ENCODE measurements at regions not wholly inside any gene's neighbourhood (a gene's known extent, or its start where the extent isn't known, plus 50 kb on each side); places are given as distances from the start of the nearest gene placed in this dataset.

DNA sequence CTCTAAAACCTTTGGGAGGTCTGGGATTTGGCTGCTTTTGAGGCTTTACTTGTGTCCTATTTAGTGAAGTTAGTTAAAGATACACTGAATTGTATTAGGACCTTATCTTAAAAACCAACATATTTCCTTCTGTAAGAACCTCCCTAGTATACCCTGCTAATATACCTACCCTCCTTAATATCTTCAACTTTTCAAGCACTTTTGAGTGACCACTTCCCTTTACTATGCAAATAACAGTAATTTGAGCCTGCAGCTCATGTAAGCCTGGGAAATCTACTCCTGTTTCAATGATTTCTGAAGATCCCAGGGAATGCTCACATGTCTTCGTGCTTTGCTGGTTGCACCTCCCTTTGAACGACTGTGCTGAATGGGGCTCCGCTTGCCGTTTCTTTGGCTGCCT is 358.5 kb downstream of the YTHDC2 start:
- H3K9me3 ChIP-seq (ENCODE audit: insufficient read depth, low read length) = no peaks in the 10 kb centered on the region
- no peak overlapping the region for H3K9ac ChIP-seq (ENCODE audit: low read length)
- no peak overlapping the region for H3K4me2 ChIP-seq (ENCODE audit: low read length)
- H3K27me3 ChIP-seq (ENCODE audit: low read depth, low read length) = no peaks in the 10 kb centered on the region
- H4K20me1 ChIP-seq (ENCODE audit: insufficient read depth, low read length) = no peaks in the 10 kb centered on the region
- H3K79me2 ChIP-seq (ENCODE audit: low read length) = no peaks in the 10 kb centered on the region
- H3K36me3 ChIP-seq (replicated peaks; ENCODE audit: low read depth, low read length) = no peaks in the 10 kb centered on the region
- H2AFZ ChIP-seq (ENCODE audit: low read depth, low read length) = no peak overlapping the region
- TF ChIP-seq, protein P1, sequence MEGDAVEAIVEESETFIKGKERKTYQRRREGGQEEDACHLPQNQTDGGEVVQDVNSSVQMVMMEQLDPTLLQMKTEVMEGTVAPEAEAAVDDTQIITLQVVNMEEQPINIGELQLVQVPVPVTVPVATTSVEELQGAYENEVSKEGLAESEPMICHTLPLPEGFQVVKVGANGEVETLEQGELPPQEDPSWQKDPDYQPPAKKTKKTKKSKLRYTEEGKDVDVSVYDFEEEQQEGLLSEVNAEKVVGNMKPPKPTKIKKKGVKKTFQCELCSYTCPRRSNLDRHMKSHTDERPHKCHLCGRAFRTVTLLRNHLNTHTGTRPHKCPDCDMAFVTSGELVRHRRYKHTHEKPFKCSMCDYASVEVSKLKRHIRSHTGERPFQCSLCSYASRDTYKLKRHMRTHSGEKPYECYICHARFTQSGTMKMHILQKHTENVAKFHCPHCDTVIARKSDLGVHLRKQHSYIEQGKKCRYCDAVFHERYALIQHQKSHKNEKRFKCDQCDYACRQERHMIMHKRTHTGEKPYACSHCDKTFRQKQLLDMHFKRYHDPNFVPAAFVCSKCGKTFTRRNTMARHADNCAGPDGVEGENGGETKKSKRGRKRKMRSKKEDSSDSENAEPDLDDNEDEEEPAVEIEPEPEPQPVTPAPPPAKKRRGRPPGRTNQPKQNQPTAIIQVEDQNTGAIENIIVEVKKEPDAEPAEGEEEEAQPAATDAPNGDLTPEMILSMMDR (IDR thresholded peaks at IDR 0.05; ENCODE audit: low read depth, low read length) = no peak
- TF ChIP-seq EZH2phosphoT487 (IDR thresholded peaks at IDR 0.05; ENCODE audit: low read depth) = no peak
- no peak overlapping the region for H3K27ac ChIP-seq (ENCODE audit: low read length)
- no peak overlapping the region for H3K4me3 ChIP-seq (ENCODE audit: low read length)
- no peaks in the 10 kb centered on the region for H3K4me1 ChIP-seq (ENCODE audit: low read length)

DNA sequence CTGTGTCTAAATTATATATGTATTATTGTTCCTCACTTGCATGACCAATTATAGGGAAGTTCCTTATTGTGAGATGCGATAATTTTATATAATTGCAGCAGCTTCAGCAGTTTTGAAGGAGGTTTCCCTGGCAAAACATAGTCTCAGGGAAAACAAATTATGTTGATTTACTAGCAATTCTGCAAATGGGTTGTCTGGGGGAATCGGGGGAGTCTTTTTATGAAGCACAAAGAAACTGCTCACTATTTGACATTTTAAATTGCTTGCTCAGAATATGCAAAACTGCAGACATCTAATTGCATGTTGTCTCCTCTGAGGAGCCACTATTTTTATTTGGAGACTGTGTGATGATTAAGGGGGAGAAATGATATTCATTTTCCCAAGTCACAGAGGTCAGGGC is 361.6 kb downstream of the YTHDC2 start:
- H3K9ac ChIP-seq (ENCODE audit: low read length) = no peak overlapping the region
- TF ChIP-seq, protein P1 (IDR thresholded peaks at IDR 0.05; ENCODE audit: low read depth, low read length) = no peak
- TF ChIP-seq EZH2phosphoT487 (IDR thresholded peaks at IDR 0.05; ENCODE audit: low read depth) = no peak
- no peaks in the 10 kb centered on the region for H4K20me1 ChIP-seq (ENCODE audit: insufficient read depth, low read length)
- H3K27ac ChIP-seq (ENCODE audit: low read length) = no peak overlapping the region
- no peak overlapping the region for H3K4me2 ChIP-seq (ENCODE audit: low read length)
- H3K4me3 ChIP-seq (ENCODE audit: low read length) = no peak overlapping the region
- H3K79me2 ChIP-seq (ENCODE audit: low read length) = no peaks in the 10 kb centered on the region
- no peaks in the 10 kb centered on the region for H3K9me3 ChIP-seq (ENCODE audit: insufficient read depth, low read length)
- no peaks in the 10 kb centered on the region for H3K4me1 ChIP-seq (ENCODE audit: low read length)
- H3K36me3 ChIP-seq (replicated peaks; ENCODE audit: low read depth, low read length) = no peaks in the 10 kb centered on the region
- H3K27me3 ChIP-seq (ENCODE audit: low read depth, low read length) = no peaks in the 10 kb centered on the region
- H2AFZ ChIP-seq (ENCODE audit: low read depth, low read length) = no peak overlapping the region

DNA sequence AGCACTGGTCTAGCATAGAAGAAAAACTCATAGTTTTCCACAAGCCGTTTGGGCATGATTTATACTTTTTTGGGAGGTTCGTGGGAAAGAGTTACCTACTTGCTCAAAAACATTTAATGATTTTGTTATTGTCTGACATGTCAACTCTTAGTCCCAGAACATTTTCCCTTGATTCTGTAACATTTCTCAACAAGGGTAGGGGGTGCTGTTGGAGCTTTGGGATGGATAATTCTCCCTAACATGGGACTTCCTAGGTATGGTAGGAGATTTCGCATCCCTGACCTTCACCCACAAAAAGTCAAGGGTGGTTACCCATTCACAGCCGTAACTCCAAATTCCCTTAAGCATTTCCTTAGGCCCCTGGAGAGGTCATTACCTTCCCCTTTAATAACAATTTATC is 378.0 kb downstream of the YTHDC2 start:
- Histone ChIP-seq H3K79me2 (ENCODE audit: low read length) (no peaks in the 10 kb centered on the region), H3K9me3 (ENCODE audit: insufficient read depth, low read length) (no peaks in the 10 kb centered on the region), H3K27ac (ENCODE audit: low read length) (no peak overlapping the region), H3K9ac (ENCODE audit: low read length) (no peak overlapping the region), H4K20me1 (ENCODE audit: insufficient read depth, low read length) (no peaks in the 10 kb centered on the region), H3K4me2 (ENCODE audit: low read length) (no peak overlapping the region), H3K36me3 (replicated peaks; ENCODE audit: low read depth, low read length) (no peaks in the 10 kb centered on the region), H3K4me3 (ENCODE audit: low read length) (no peak overlapping the region), H2AFZ (ENCODE audit: low read depth, low read length) (no peak overlapping the region), H3K27me3 (ENCODE audit: low read depth, low read length) (no peaks in the 10 kb centered on the region), H3K4me1 (ENCODE audit: low read length) (no peaks in the 10 kb centered on the region)
- no peak for TF ChIP-seq EZH2phosphoT487 (IDR thresholded peaks at IDR 0.05; ENCODE audit: low read depth)
- TF ChIP-seq, protein P1 (IDR thresholded peaks at IDR 0.05; ENCODE audit: low read depth, low read length) = no peak

DNA sequence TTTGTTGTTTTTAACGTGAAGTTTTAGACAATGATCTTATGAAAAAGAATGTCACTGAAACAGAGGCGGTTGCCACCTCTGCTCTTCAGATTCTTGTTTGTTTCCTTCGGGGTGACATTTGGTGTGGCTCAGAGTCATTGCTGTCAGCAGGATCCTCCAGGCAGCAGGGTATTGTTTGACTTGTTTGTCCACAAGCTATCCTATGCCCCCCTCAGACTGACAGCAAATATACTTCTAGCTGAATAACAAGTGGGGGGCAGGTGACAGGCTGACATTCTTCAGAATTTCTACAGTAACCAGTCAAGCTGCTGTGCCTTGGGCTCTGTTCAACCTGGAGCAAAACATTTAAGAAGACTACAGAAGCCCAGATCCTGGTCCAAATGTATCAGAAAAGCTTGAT is 383.3 kb downstream of the YTHDC2 start:
- TF ChIP-seq EZH2phosphoT487 (IDR thresholded peaks at IDR 0.05; ENCODE audit: low read depth) = no peak
- TF ChIP-seq, protein P1 (IDR thresholded peaks at IDR 0.05; ENCODE audit: low read depth, low read length) = no peak
- Histone ChIP-seq H3K27me3 (ENCODE audit: low read depth, low read length) (no peaks in the 10 kb centered on the region), H3K27ac (ENCODE audit: low read length) (no peak overlapping the region), H4K20me1 (ENCODE audit: insufficient read depth, low read length) (no peaks in the 10 kb centered on the region), H3K9me3 (ENCODE audit: insufficient read depth, low read length) (no peaks in the 10 kb centered on the region), H3K36me3 (replicated peaks; ENCODE audit: low read depth, low read length) (no peaks in the 10 kb centered on the region), H3K4me1 (ENCODE audit: low read length) (no peaks in the 10 kb centered on the region), H3K9ac (ENCODE audit: low read length) (no peak overlapping the region), H3K4me3 (ENCODE audit: low read length) (no peak overlapping the region), H3K79me2 (ENCODE audit: low read length) (no peaks in the 10 kb centered on the region), H3K4me2 (ENCODE audit: low read length) (no peak overlapping the region), H2AFZ (ENCODE audit: low read depth, low read length) (no peak overlapping the region)
